GM12878 (cell line): ENCODE measurements at regions not wholly inside any gene's neighbourhood (a gene's known extent, or its start where the extent isn't known, plus 50 kb on each side); places are given as distances from the start of the nearest gene placed in this dataset.
"Not testable (repeated sequence)": the region's sequence is repeated elsewhere in the genome, so short reads cannot be mapped to it uniquely, and the experiment has no call there.

Experiments used
- ATAC-seq: fragments of 200-7000 bp; cut with Tn5 transposase; 3 replicates; pipeline ENCODE4 v1.9.1; 2020; ENCODE audit warnings: mild to moderate bottlenecking, moderate library complexity
- BruUV-seq: library from RNA; stranded (reverse); fragments of 400-500 nt; replicated peaks from 2 replicates; lab custom pipeline; 2021; lab: Mats Ljungman, UMichigan
- CTCF ChIA-PET: fragments of 300-600 bp; sonication (Branson Sonifier 250); formaldehyde crosslinking; extraction: SDS; loops from one replicate; lab custom pipeline; 2021; ENCODE audit warnings: inconsistent platforms; lab: Yijun Ruan, JAX
- POLR2A ChIA-PET: fragments of 350-600 bp; formaldehyde crosslinking; extraction: SDS; loops from one replicate; lab custom pipeline; 2021; ENCODE audit warnings: inconsistent platforms; lab: Charles Lee
- RAD21 ChIA-PET: fragments of 300-600 bp; sonication (Branson Sonifier 250); formaldehyde crosslinking; loops from one replicate; lab custom pipeline; 2023; ENCODE audit warnings: antibody characterized with exemption; ENCODE audit not compliant: unreplicated experiment; lab: Charles Lee
- SMC1A ChIA-PET: fragments of 300-600 bp; sonication (Branson Sonifier 250); formaldehyde crosslinking; loops from one replicate; lab custom pipeline; 2023; ENCODE audit not compliant: unreplicated experiment, uncharacterized antibody; lab: Charles Lee
- DNase-seq: peaks from one replicate; pipeline ENCODE4 v3.0.0-alpha.2; 2011; ENCODE audit warnings: low read depth, low spot score
- FAIRE-seq: peaks from 3 replicates; lab custom pipeline; 2011; peaks lifted over from hg19 to GRCh38; lab: Jason Lieb, UNC
- H2AFZ ChIP-seq: 2 replicates; pipeline ENCODE4 v1.6.0; 2011; ENCODE audit warnings: low read depth, low read length, control low read depth; ENCODE audit not compliant: control insufficient read depth
- H3K27ac ChIP-seq: 2 replicates; pipeline ENCODE4 v1.5.1; 2011; ENCODE audit warnings: control low read depth; ENCODE audit not compliant: control insufficient read depth, insufficient read depth
- H3K27me3 ChIP-seq, 2 experiments: replicated peaks in 1 of 2; 2 replicates each; pipeline versions ENCODE4 v1.6.0 to v1.6.1; 2011; ENCODE audit warnings: low read length in 1 of 2; ENCODE audit not compliant: control insufficient read depth in 2 of 2, insufficient read depth in 2 of 2
- H3K36me3 ChIP-seq, 2 experiments: 2 replicates each; pipeline ENCODE4 v1.5.1; 2011; ENCODE audit warnings: low read length in 1 of 2; ENCODE audit not compliant: control insufficient read depth in 2 of 2, insufficient read depth in 2 of 2
- H3K4me1 ChIP-seq: 2 replicates; pipeline ENCODE4 v1.6.1; 2011; ENCODE audit warnings: mild to moderate bottlenecking, low read length, moderate library complexity, mixed read lengths; ENCODE audit not compliant: control insufficient read depth, insufficient read depth
- H3K4me2 ChIP-seq: 2 replicates; pipeline ENCODE4 v1.6.0; 2011; ENCODE audit warnings: control low read depth; ENCODE audit not compliant: control insufficient read depth, insufficient read depth
- H3K4me3 ChIP-seq: fragments of 200-600 bp; sonication (generic); 2 replicates; pipeline ENCODE4 v1.5.1; 2016
- H3K79me2 ChIP-seq: 2 replicates; pipeline ENCODE4 v1.6.0; 2011; ENCODE audit warnings: low read length; ENCODE audit not compliant: control insufficient read depth, insufficient read depth
- H3K9ac ChIP-seq: 2 replicates; pipeline ENCODE4 v1.8.0; 2011; ENCODE audit warnings: low read length, control low read depth, mixed read lengths; ENCODE audit not compliant: control insufficient read depth, insufficient read depth
- H3K9me3 ChIP-seq: replicated peaks from 3 replicates; pipeline ENCODE4 v1.5.1; 2011; ENCODE audit warnings: mild to moderate bottlenecking, low read length; ENCODE audit not compliant: control insufficient read depth, insufficient read depth
- H4K20me1 ChIP-seq: 2 replicates; pipeline ENCODE4 v1.6.0; 2011; ENCODE audit not compliant: control insufficient read depth, insufficient read depth
- ETV6 ChIP-seq, 2 experiments: fragments of 450-650 bp in 1 of 2; IDR thresholded peaks in 1 of 2; conservative IDR thresholded peaks in 1 of 2; 2 replicates each; pipeline ENCODE4 v1.6.1; 2014; ENCODE audit warnings: antibody characterized with exemption in 1 of 2, borderline replicate concordance in 1 of 2, low read depth in 1 of 2, mild to moderate bottlenecking in 1 of 2, moderate library complexity in 1 of 2
- MLLT1 ChIP-seq: fragments of 450-650 bp; IDR thresholded peaks from 2 replicates; pipeline ENCODE4 v1.6.1; 2016; ENCODE audit warnings: mild to moderate bottlenecking
- NFXL1 ChIP-seq: fragments of 450-650 bp; IDR thresholded peaks from 2 replicates; pipeline ENCODE4 v1.6.1; 2017; ENCODE audit warnings: antibody characterized with exemption, mild to moderate bottlenecking, borderline replicate concordance
- WGBS: methylation state at CpG from one replicate; pipeline ENCODE4 v1.1.6; 2016; ENCODE audit warnings: low lambda C conversion rate; ENCODE audit not compliant: insufficient replicate concordance, insufficient coverage; ENCODE audit errors: missing lambda C conversion rate; 5-methylcytosine and 5-hydroxymethylcytosine counted together
- in situ Hi-C: fragments of 300-500 bp; cut with MboI; formaldehyde crosslinking; loops from 9 replicates; pipeline ENCODE4 v1.14.3; 2018; ENCODE audit warnings: mixed read lengths
- intact Hi-C: fragments of 100-400 bp; cut with micrococcal nuclease; formaldehyde crosslinking; loops from one replicate; pipeline ENCODE4 v1.14.2; 2022; ENCODE audit not compliant: unreplicated experiment

GRCh38 chr20:53864765-53865683 lies 205.4 kb downstream of the BCAS1 start:
- RAD21 ChIA-PET, result interaction anchor here (0.7 to 4.9 kb wide), 33 partner anchors 9 to 285 kb away, joined by 3 to 27 read pairs (median 8); partner anchors contain the start of gene ZNF217
- TF ChIP-seq MLLT1 (peak; percentile 44; the same call in 1 of the 2 replicates), ETV6 (conservative IDR thresholded peaks at IDR 0.05 in 1 of 2, IDR thresholded peaks at IDR 0.05 in 1 of 2; ENCODE audit: borderline replicate concordance in 1 of 2, low read depth in 1 of 2) (peak in 1 of 2 experiments; percentile 98; a peak in 2 of 4 replicates), NFXL1 (peak; percentile 79; the same call in 1 of the 2 replicates)
- TF ChIP-seq, all 136 proteins: peak for 3; not testable (repeated sequence) for 133
- Histone ChIP-seq H2AFZ (peak overlapping the region; percentile 6; the same call in 1 of the 2 replicates), H3K4me3 (0 out of 2 replicates have a peak overlapping the region, but pooled peaks have one; percentile 31), H3K27ac (peak overlapping the region; percentile 82), H3K4me1 (peaks cover 27% of the 10 kb centered on the region; the same call in 1 of the 2 replicates), H3K9ac (peak overlapping the region; percentile 30; the same call in 1 of the 2 replicates)
- not testable (repeated sequence) for H3K27me3 ChIP-seq, DNase-seq, H4K20me1 ChIP-seq, FAIRE-seq, ATAC-seq, H3K9me3 ChIP-seq, H3K36me3 ChIP-seq, H3K79me2 ChIP-seq, H3K4me2 ChIP-seq, BruUV-seq
- intact Hi-C loops, result loop anchor here (5.0 kb wide), 2 partner anchors 33 to 113 kb away; no protein-coding TSS in a partner anchor
- WGBS, result 94% methylated on average over 13 of the region's 13 CpGs
- ChIA-PET CTCF (interaction anchor here (0.8 to 2.8 kb wide), 17 partner anchors 8 to 286 kb away, joined by 3 to 11 read pairs (median 6); no protein-coding TSS in a partner anchor), SMC1A (interaction anchor here (0.7 to 13.3 kb wide), 38 partner anchors 8 to 286 kb away, joined by 3 to 133 read pairs (median 10); no protein-coding TSS in a partner anchor), POLR2A (interaction anchor here (0.5 to 3.1 kb wide), 17 partner anchors 13 to 1684 kb away, joined by 3 to 16 read pairs (median 4); no protein-coding TSS in a partner anchor)
- in situ Hi-C loops, result loop anchor here (5.0 kb wide), 1 partner anchor 288 kb away; no protein-coding TSS in a partner anchor
